ENCODE measurements at regions not wholly inside any gene's neighbourhood (a gene's known extent, or its start where the extent isn't known, plus 50 kb on each side); places are given as distances from the start of the nearest gene placed in this dataset.

GRCh38 chr13:103835052-103835451 lies 768.8 kb upstream of the SLC10A2 start:
- H3K36me3 Mint-ChIP-seq, result no peaks in the 10 kb centered on the region
- Histone ChIP-seq H3K9me3 (ENCODE audit: control insufficient read depth in 2 of 3, low read length in 3 of 3) (no peaks in the 10 kb centered on the region), H3K36me3 (ENCODE audit: control insufficient read depth in 2 of 3, insufficient read depth in 3 of 3, low read length in 3 of 3) (no peaks in the 10 kb centered on the region), H3K4me3 (ENCODE audit: low read length) (no peak overlapping the region), H3K27me3 (ENCODE audit: control insufficient read depth in 2 of 2, insufficient read depth in 2 of 2, low read length in 2 of 2) (no peaks in the 10 kb centered on the region), H3K27ac (ENCODE audit: low read depth, low read length) (no peak overlapping the region), H3K4me1 (ENCODE audit: control insufficient read depth in 2 of 2, insufficient read depth in 2 of 2, low read length in 2 of 2) (no peaks in the 10 kb centered on the region)
- peaks cover 0 to 24% (median 6%) of the 10 kb centered on the region in 11 donors for H3K9me3 Mint-ChIP-seq
- H3K27ac Mint-ChIP-seq, result no peak overlapping the region
- H3K4me3 Mint-ChIP-seq, result no peak overlapping the region
- intact Hi-C loops (cut with micrococcal nuclease), result no loop called here
- no peaks in the 10 kb centered on the region for H3K27me3 Mint-ChIP-seq
- no peak for ATAC-seq
- CTCF ChIA-PET, result no interaction called here
- no peak for DNase-seq
- no peaks in the 10 kb centered on the region for H3K4me1 Mint-ChIP-seq
- POLR2A ChIA-PET, result no interaction called here

- ATAC-seq, result no peak
- POLR2A ChIA-PET, result no interaction called here
Observed at GRCh38 chr13:103833294-103833852, 767.2 kb upstream of the SLC10A2 start.

GRCh38 chr13:103815619-103816018 lies 749.4 kb upstream of the SLC10A2 start:
- Mint-ChIP-seq H3K27ac (no peak overlapping the region), H3K9me3 (peaks cover 2 to 12% (median 7%) of the 10 kb centered on the region in 11 donors), H3K4me1 (no peaks in the 10 kb centered on the region), H3K36me3 (no peaks in the 10 kb centered on the region), H3K4me3 (no peak overlapping the region), H3K27me3 (no peaks in the 10 kb centered on the region)
- Histone ChIP-seq H3K9me3 (ENCODE audit: control insufficient read depth in 2 of 3, low read length in 3 of 3) (no peaks in the 10 kb centered on the region), H3K4me3 (ENCODE audit: low read length) (no peak overlapping the region), H3K27ac (ENCODE audit: low read depth, low read length) (no peak overlapping the region), H3K36me3 (ENCODE audit: control insufficient read depth in 2 of 3, insufficient read depth in 3 of 3, low read length in 3 of 3) (no peaks in the 10 kb centered on the region), H3K4me1 (ENCODE audit: control insufficient read depth in 2 of 2, insufficient read depth in 2 of 2, low read length in 2 of 2) (no peaks in the 10 kb centered on the region), H3K27me3 (ENCODE audit: control insufficient read depth in 2 of 2, insufficient read depth in 2 of 2, low read length in 2 of 2) (no peaks in the 10 kb centered on the region)
- POLR2A ChIA-PET, result no interaction called here
- no peak for DNase-seq
- intact Hi-C loops (cut with micrococcal nuclease), result no loop called here
- CTCF ChIA-PET, result no interaction called here
- no peak for ATAC-seq

More at GRCh38 chr13:103833294-103833852, 767.2 kb upstream of the SLC10A2 start:
- no peaks in the 10 kb centered on the region for H3K27me3 Mint-ChIP-seq
- no peak overlapping the region for H3K4me3 Mint-ChIP-seq
- no peaks in the 10 kb centered on the region for H3K27me3 ChIP-seq (ENCODE audit: control insufficient read depth in 2 of 2, insufficient read depth in 2 of 2, low read length in 2 of 2)
- intact Hi-C loops (cut with micrococcal nuclease), result no loop called here
- H3K9me3 Mint-ChIP-seq, result peaks cover 0 to 24% (median 6%) of the 10 kb centered on the region in 11 donors
- no peak for DNase-seq
- H3K27ac Mint-ChIP-seq, result no peak overlapping the region
- H3K4me3 ChIP-seq (ENCODE audit: low read length), result no peak overlapping the region
- no peaks in the 10 kb centered on the region for H3K36me3 Mint-ChIP-seq
- no peaks in the 10 kb centered on the region for H3K36me3 ChIP-seq (ENCODE audit: control insufficient read depth in 2 of 3, insufficient read depth in 3 of 3, low read length in 3 of 3)
- no peaks in the 10 kb centered on the region for H3K9me3 ChIP-seq (ENCODE audit: control insufficient read depth in 2 of 3, low read length in 3 of 3)
- H3K4me1 ChIP-seq (ENCODE audit: control insufficient read depth in 2 of 2, insufficient read depth in 2 of 2, low read length in 2 of 2), result no peaks in the 10 kb centered on the region
- no peak overlapping the region for H3K27ac ChIP-seq (ENCODE audit: low read depth, low read length)
- CTCF ChIA-PET, result no interaction called here
- no peaks in the 10 kb centered on the region for H3K4me1 Mint-ChIP-seq

GRCh38 chr13:103812971-103813370 lies 746.8 kb upstream of the SLC10A2 start:
- H3K36me3 ChIP-seq (ENCODE audit: control insufficient read depth in 2 of 3, insufficient read depth in 3 of 3, low read length in 3 of 3), result no peaks in the 10 kb centered on the region
- Mint-ChIP-seq H3K27me3 (no peaks in the 10 kb centered on the region), H3K9me3 (peaks cover 0 to 8% (median 3%) of the 10 kb centered on the region in 11 donors), H3K36me3 (no peaks in the 10 kb centered on the region), H3K4me3 (no peak overlapping the region), H3K4me1 (no peaks in the 10 kb centered on the region), H3K27ac (no peak overlapping the region)
- DNase-seq, result no peak
- intact Hi-C loops (cut with micrococcal nuclease), result no loop called here
- no peaks in the 10 kb centered on the region for H3K27me3 ChIP-seq (ENCODE audit: control insufficient read depth in 2 of 2, insufficient read depth in 2 of 2, low read length in 2 of 2)
- H3K4me3 ChIP-seq (ENCODE audit: low read length), result no peak overlapping the region
- no peaks in the 10 kb centered on the region for H3K4me1 ChIP-seq (ENCODE audit: control insufficient read depth in 2 of 2, insufficient read depth in 2 of 2, low read length in 2 of 2)
- POLR2A ChIA-PET, result no interaction called here
- CTCF ChIA-PET, result no interaction called here
- H3K27ac ChIP-seq (ENCODE audit: low read depth, low read length), result no peak overlapping the region
- no peak for ATAC-seq
- no peaks in the 10 kb centered on the region for H3K9me3 ChIP-seq (ENCODE audit: control insufficient read depth in 2 of 3, low read length in 3 of 3)

- H3K27me3 ChIP-seq (ENCODE audit: control insufficient read depth in 2 of 2, insufficient read depth in 2 of 2, low read length in 2 of 2), result no peaks in the 10 kb centered on the region
- ATAC-seq (no peak), DNase-seq (no peak)
- Mint-ChIP-seq H3K9me3 (peaks cover 0 to 11% (median 4%) of the 10 kb centered on the region in 11 donors), H3K4me3 (no peak overlapping the region), H3K27me3 (no peaks in the 10 kb centered on the region), H3K36me3 (peaks cover 0 to 4% (median 0%) of the 10 kb centered on the region in 5 donors), H3K4me1 (no peaks in the 10 kb centered on the region), H3K27ac (no peak overlapping the region)
- ChIA-PET CTCF (no interaction called here), POLR2A (no interaction called here)
- intact Hi-C loops (cut with micrococcal nuclease), result no loop called here
- no peak overlapping the region for H3K27ac ChIP-seq (ENCODE audit: low read depth, low read length)
- H3K4me1 ChIP-seq (ENCODE audit: control insufficient read depth in 2 of 2, insufficient read depth in 2 of 2, low read length in 2 of 2), result no peaks in the 10 kb centered on the region
- no peaks in the 10 kb centered on the region for H3K9me3 ChIP-seq (ENCODE audit: control insufficient read depth in 2 of 3, low read length in 3 of 3)
- H3K4me3 ChIP-seq (ENCODE audit: low read length), result no peak overlapping the region
- no peaks in the 10 kb centered on the region for H3K36me3 ChIP-seq (ENCODE audit: control insufficient read depth in 2 of 3, insufficient read depth in 3 of 3, low read length in 3 of 3)
Observed at GRCh38 chr13:103812558-103812957, 746.3 kb upstream of the SLC10A2 start.

GRCh38 chr13:103810026-103810425 lies 743.8 kb upstream of the SLC10A2 start:
- Mint-ChIP-seq H3K4me1 (no peaks in the 10 kb centered on the region), H3K9me3 (peaks cover 0 to 13% (median 4%) of the 10 kb centered on the region in 11 donors), H3K4me3 (no peak overlapping the region), H3K27ac (no peak overlapping the region), H3K36me3 (peaks cover 0 to 6% (median 0%) of the 10 kb centered on the region in 5 donors), H3K27me3 (no peaks in the 10 kb centered on the region)
- DNase-seq, result no peak
- intact Hi-C loops (cut with micrococcal nuclease), result no loop called here
- H3K4me1 ChIP-seq (ENCODE audit: control insufficient read depth in 2 of 2, insufficient read depth in 2 of 2, low read length in 2 of 2), result no peaks in the 10 kb centered on the region
- CTCF ChIA-PET, result no interaction called here
- H3K36me3 ChIP-seq (ENCODE audit: control insufficient read depth in 2 of 3, insufficient read depth in 3 of 3, low read length in 3 of 3), result no peaks in the 10 kb centered on the region
- H3K27me3 ChIP-seq (ENCODE audit: control insufficient read depth in 2 of 2, insufficient read depth in 2 of 2, low read length in 2 of 2), result no peaks in the 10 kb centered on the region
- H3K9me3 ChIP-seq (ENCODE audit: control insufficient read depth in 2 of 3, low read length in 3 of 3), result no peaks in the 10 kb centered on the region
- POLR2A ChIA-PET, result no interaction called here
- no peak overlapping the region for H3K27ac ChIP-seq (ENCODE audit: low read depth, low read length)
- no peak overlapping the region for H3K4me3 ChIP-seq (ENCODE audit: low read length)
- no peak for ATAC-seq

GRCh38 chr13:103805771-103806170 lies 739.6 kb upstream of the SLC10A2 start:
- intact Hi-C loops (cut with micrococcal nuclease), result no loop called here
- Histone ChIP-seq H3K9me3 (ENCODE audit: control insufficient read depth in 2 of 3, low read length in 3 of 3) (no peaks in the 10 kb centered on the region), H3K36me3 (ENCODE audit: control insufficient read depth in 2 of 3, insufficient read depth in 3 of 3, low read length in 3 of 3) (no peaks in the 10 kb centered on the region), H3K4me3 (ENCODE audit: low read length) (no peak overlapping the region), H3K4me1 (ENCODE audit: control insufficient read depth in 2 of 2, insufficient read depth in 2 of 2, low read length in 2 of 2) (no peaks in the 10 kb centered on the region), H3K27ac (ENCODE audit: low read depth, low read length) (no peak overlapping the region), H3K27me3 (ENCODE audit: control insufficient read depth in 2 of 2, insufficient read depth in 2 of 2, low read length in 2 of 2) (no peaks in the 10 kb centered on the region)
- Mint-ChIP-seq H3K4me3 (no peak overlapping the region), H3K4me1 (no peaks in the 10 kb centered on the region), H3K9me3 (peaks cover 0 to 7% (median 2%) of the 10 kb centered on the region in 11 donors), H3K27me3 (no peaks in the 10 kb centered on the region), H3K36me3 (peaks cover 0 to 6% (median 0%) of the 10 kb centered on the region in 5 donors), H3K27ac (no peak overlapping the region)
- POLR2A ChIA-PET, result no interaction called here
- CTCF ChIA-PET, result no interaction called here
- DNase-seq (no peak), ATAC-seq (no peak)
